ENCODE measurements at regions not wholly inside any gene's neighbourhood (a gene's known extent, or its start where the extent isn't known, plus 50 kb on each side); places are given as distances from the start of the nearest gene placed in this dataset.

- no peak overlapping the region for H4K91ac ChIP-seq (ENCODE audit: low read length)
- H2BK12ac ChIP-seq (ENCODE audit: low read length in 2 of 2), result no peak overlapping the region
- H4K8ac ChIP-seq (ENCODE audit: low read length), result no peak overlapping the region
- H2AK5ac ChIP-seq (ENCODE audit: low read length, severe bottlenecking), result no peak overlapping the region
- H2AFZ ChIP-seq (ENCODE audit: low read depth, low read length), result no peak overlapping the region
- no peak overlapping the region for H3K18ac ChIP-seq (ENCODE audit: low read depth in 1 of 2, low read length in 2 of 2)
- no peaks in the 10 kb centered on the region for H3K27me3 ChIP-seq (ENCODE audit: control insufficient read depth in 1 of 2, insufficient read depth in 1 of 2, low read length in 2 of 2)
- H3K9me3 ChIP-seq (ENCODE audit: control insufficient read depth, low read length), result peaks cover 2% of the 10 kb centered on the region
- H3K36me3 ChIP-seq (ENCODE audit: control insufficient read depth in 1 of 2, insufficient read depth in 2 of 2, low read depth in 1 of 2, low read length in 2 of 2), result no peaks in the 10 kb centered on the region
- H2BK120ac ChIP-seq (ENCODE audit: low read depth, low read length), result no peak overlapping the region
- no peak overlapping the region for H3K14ac ChIP-seq (ENCODE audit: low read length in 2 of 2)
- H3K23ac ChIP-seq (ENCODE audit: low read length in 2 of 2), result no peak overlapping the region
- H3K27ac ChIP-seq (ENCODE audit: low read length, poor library complexity, severe bottlenecking), result no peak overlapping the region
- no peak overlapping the region for H3K4ac ChIP-seq (ENCODE audit: low read depth in 1 of 2, low read length in 2 of 2)
- no peak overlapping the region for H3K4me2 ChIP-seq (ENCODE audit: low read length, poor library complexity, severe bottlenecking)
- H3K4me3 ChIP-seq (ENCODE audit: insufficient read depth in 1 of 2, low read depth in 1 of 2, low read length in 2 of 2), result no peak overlapping the region
- DNase-seq, result no peak
- WGBS, result 78% methylated on average over 1 of the region's 2 CpGs
- no peaks in the 10 kb centered on the region for H3K79me1 ChIP-seq (replicated peaks; ENCODE audit: low read length, poor library complexity, severe bottlenecking)
- H2BK5ac ChIP-seq (ENCODE audit: low read depth, low read length, poor library complexity, severe bottlenecking), result no peak overlapping the region
- H3K4me1 ChIP-seq (ENCODE audit: control insufficient read depth, insufficient read depth, low read depth, low read length), result no peaks in the 10 kb centered on the region
- H3K9ac ChIP-seq (ENCODE audit: low read length), result no peak overlapping the region
- no peak overlapping the region for H2BK15ac ChIP-seq (ENCODE audit: low read depth, poor library complexity, severe bottlenecking)
These were observed 237.1 kb downstream of the GPD2 start for GRCh38 chr2:156673333-156673615.

GRCh38 chr2:156673981-156674380, 237.8 kb downstream of the GPD2 start:
- Histone ChIP-seq H3K27me3 (ENCODE audit: control insufficient read depth in 1 of 2, insufficient read depth in 1 of 2, low read length in 2 of 2) (no peaks in the 10 kb centered on the region), H3K9ac (ENCODE audit: low read length) (no peak overlapping the region), H2BK120ac (ENCODE audit: low read depth, low read length) (no peak overlapping the region), H2BK12ac (ENCODE audit: low read length in 2 of 2) (no peak overlapping the region), H3K79me1 (replicated peaks; ENCODE audit: low read length, poor library complexity, severe bottlenecking) (no peaks in the 10 kb centered on the region), H3K4me3 (ENCODE audit: insufficient read depth in 1 of 2, low read depth in 1 of 2, low read length in 2 of 2) (no peak overlapping the region), H3K23ac (ENCODE audit: low read length in 2 of 2) (no peak overlapping the region), H3K27ac (ENCODE audit: low read length, poor library complexity, severe bottlenecking) (no peak overlapping the region), H2BK15ac (ENCODE audit: low read depth, poor library complexity, severe bottlenecking) (no peak overlapping the region), H3K18ac (ENCODE audit: low read depth in 1 of 2, low read length in 2 of 2) (no peak overlapping the region), H2AFZ (ENCODE audit: low read depth, low read length) (no peak overlapping the region), H4K8ac (ENCODE audit: low read length) (no peak overlapping the region), H3K4me1 (ENCODE audit: control insufficient read depth, insufficient read depth, low read depth, low read length) (no peaks in the 10 kb centered on the region), H3K14ac (ENCODE audit: low read length in 2 of 2) (no peak overlapping the region), H3K9me3 (ENCODE audit: control insufficient read depth, low read length) (no peaks in the 10 kb centered on the region), H2AK5ac (ENCODE audit: low read length, severe bottlenecking) (no peak overlapping the region), H4K91ac (ENCODE audit: low read length) (no peak overlapping the region), H3K4ac (ENCODE audit: low read depth in 1 of 2, low read length in 2 of 2) (no peak overlapping the region), H3K4me2 (ENCODE audit: low read length, poor library complexity, severe bottlenecking) (no peak overlapping the region), H3K36me3 (ENCODE audit: control insufficient read depth in 1 of 2, insufficient read depth in 2 of 2, low read depth in 1 of 2, low read length in 2 of 2) (no peaks in the 10 kb centered on the region), H2BK5ac (ENCODE audit: low read depth, low read length, poor library complexity, severe bottlenecking) (no peak overlapping the region)
- 80% methylated on average over 1 of the region's 2 CpGs for WGBS
- no peak for DNase-seq

- Histone ChIP-seq H3K4me3 (ENCODE audit: insufficient read depth in 1 of 2, low read depth in 1 of 2, low read length in 2 of 2) (no peak overlapping the region), H3K36me3 (ENCODE audit: control insufficient read depth in 1 of 2, insufficient read depth in 2 of 2, low read depth in 1 of 2, low read length in 2 of 2) (no peaks in the 10 kb centered on the region), H2BK120ac (ENCODE audit: low read depth, low read length) (no peak overlapping the region), H2BK12ac (ENCODE audit: low read length in 2 of 2) (no peak overlapping the region), H2BK15ac (ENCODE audit: low read depth, poor library complexity, severe bottlenecking) (no peak overlapping the region), H2AFZ (ENCODE audit: low read depth, low read length) (no peak overlapping the region), H2BK5ac (ENCODE audit: low read depth, low read length, poor library complexity, severe bottlenecking) (no peak overlapping the region), H3K79me1 (replicated peaks; ENCODE audit: low read length, poor library complexity, severe bottlenecking) (no peaks in the 10 kb centered on the region), H2AK5ac (ENCODE audit: low read length, severe bottlenecking) (no peak overlapping the region), H4K91ac (ENCODE audit: low read length) (no peak overlapping the region), H3K4me2 (ENCODE audit: low read length, poor library complexity, severe bottlenecking) (no peak overlapping the region), H3K4me1 (ENCODE audit: control insufficient read depth, insufficient read depth, low read depth, low read length) (no peaks in the 10 kb centered on the region), H3K9me3 (ENCODE audit: control insufficient read depth, low read length) (no peaks in the 10 kb centered on the region), H4K8ac (ENCODE audit: low read length) (no peak overlapping the region), H3K23ac (ENCODE audit: low read length in 2 of 2) (no peak overlapping the region), H3K4ac (ENCODE audit: low read depth in 1 of 2, low read length in 2 of 2) (no peak overlapping the region), H3K14ac (ENCODE audit: low read length in 2 of 2) (no peak overlapping the region), H3K27ac (ENCODE audit: low read length, poor library complexity, severe bottlenecking) (no peak overlapping the region), H3K18ac (ENCODE audit: low read depth in 1 of 2, low read length in 2 of 2) (no peak overlapping the region), H3K9ac (ENCODE audit: low read length) (no peak overlapping the region), H3K27me3 (ENCODE audit: control insufficient read depth in 1 of 2, insufficient read depth in 1 of 2, low read length in 2 of 2) (no peaks in the 10 kb centered on the region)
- no peak for DNase-seq
- WGBS, result 85% methylated on average over 2 of the region's 3 CpGs
These were observed 239.7 kb downstream of the GPD2 start for GRCh38 chr2:156675896-156676295.

- no peak overlapping the region for H2BK120ac ChIP-seq (ENCODE audit: low read depth, low read length)
These were observed 243.6 kb downstream of the GPD2 start for GRCh38 chr2:156679820-156680219.

More at GRCh38 chr2:156679820-156680219, 243.6 kb downstream of the GPD2 start:
- Histone ChIP-seq H3K27me3 (ENCODE audit: control insufficient read depth in 1 of 2, insufficient read depth in 1 of 2, low read length in 2 of 2) (no peaks in the 10 kb centered on the region), H3K23ac (ENCODE audit: low read length in 2 of 2) (no peak overlapping the region), H4K91ac (ENCODE audit: low read length) (no peak overlapping the region), H2AFZ (ENCODE audit: low read depth, low read length) (no peak overlapping the region), H3K79me1 (replicated peaks; ENCODE audit: low read length, poor library complexity, severe bottlenecking) (no peaks in the 10 kb centered on the region), H3K4me2 (ENCODE audit: low read length, poor library complexity, severe bottlenecking) (no peak overlapping the region), H3K36me3 (ENCODE audit: control insufficient read depth in 1 of 2, insufficient read depth in 2 of 2, low read depth in 1 of 2, low read length in 2 of 2) (no peaks in the 10 kb centered on the region), H3K18ac (ENCODE audit: low read depth in 1 of 2, low read length in 2 of 2) (no peak overlapping the region), H2BK12ac (ENCODE audit: low read length in 2 of 2) (no peak overlapping the region), H2BK15ac (ENCODE audit: low read depth, poor library complexity, severe bottlenecking) (no peak overlapping the region), H3K4ac (ENCODE audit: low read depth in 1 of 2, low read length in 2 of 2) (no peak overlapping the region), H3K4me3 (ENCODE audit: insufficient read depth in 1 of 2, low read depth in 1 of 2, low read length in 2 of 2) (no peak overlapping the region), H3K14ac (ENCODE audit: low read length in 2 of 2) (no peak overlapping the region), H3K27ac (ENCODE audit: low read length, poor library complexity, severe bottlenecking) (no peak overlapping the region), H2BK5ac (ENCODE audit: low read depth, low read length, poor library complexity, severe bottlenecking) (no peak overlapping the region), H3K4me1 (ENCODE audit: control insufficient read depth, insufficient read depth, low read depth, low read length) (no peaks in the 10 kb centered on the region), H4K8ac (ENCODE audit: low read length) (no peak overlapping the region), H2AK5ac (ENCODE audit: low read length, severe bottlenecking) (no peak overlapping the region), H3K9ac (ENCODE audit: low read length) (no peak overlapping the region), H3K9me3 (ENCODE audit: control insufficient read depth, low read length) (no peaks in the 10 kb centered on the region)
- no CpG with 5 or more reads among the region's 2 CpGs for WGBS
- no peak for DNase-seq
